ENCODE measurements at regions not wholly inside any gene's neighbourhood (a gene's known extent, or its start where the extent isn't known, plus 50 kb on each side); places are given as distances from the start of the nearest gene placed in this dataset.

- Histone ChIP-seq H3K9me3 (no peaks in the 10 kb centered on the region), H3K4me3 (no peak overlapping the region), H3K36me3 (no peaks in the 10 kb centered on the region), H3K4me1 (peaks cover 0 to 4% (median 0%) of the 10 kb centered on the region in 4 donors), H3K27ac (no peak overlapping the region), H3K27me3 (no peaks in the 10 kb centered on the region)
- TF ChIP-seq CTCF (IDR thresholded peaks at IDR 0.05), result no peak
- no peak for TF ChIP-seq POLR2A (IDR thresholded peaks at IDR 0.05)
- DNase-seq, result no peak
These were observed 150.7 kb upstream of the SGK1 start for GRCh38 chr6:134468633-134469032.

- TF ChIP-seq POLR2A (IDR thresholded peaks at IDR 0.05), result no peak
- TF ChIP-seq CTCF (IDR thresholded peaks at IDR 0.05), result no peak
- no peak overlapping the region for H3K4me3 ChIP-seq
- H3K36me3 ChIP-seq, result no peaks in the 10 kb centered on the region
- no peak for DNase-seq
- no peak overlapping the region for H3K27ac ChIP-seq
- no peaks in the 10 kb centered on the region for H3K27me3 ChIP-seq
- H3K4me1 ChIP-seq, result peaks cover 0 to 4% (median 0%) of the 10 kb centered on the region in 4 donors
- H3K9me3 ChIP-seq, result no peaks in the 10 kb centered on the region
These were observed 149.7 kb upstream of the SGK1 start for GRCh38 chr6:134467620-134468019.

DNA sequence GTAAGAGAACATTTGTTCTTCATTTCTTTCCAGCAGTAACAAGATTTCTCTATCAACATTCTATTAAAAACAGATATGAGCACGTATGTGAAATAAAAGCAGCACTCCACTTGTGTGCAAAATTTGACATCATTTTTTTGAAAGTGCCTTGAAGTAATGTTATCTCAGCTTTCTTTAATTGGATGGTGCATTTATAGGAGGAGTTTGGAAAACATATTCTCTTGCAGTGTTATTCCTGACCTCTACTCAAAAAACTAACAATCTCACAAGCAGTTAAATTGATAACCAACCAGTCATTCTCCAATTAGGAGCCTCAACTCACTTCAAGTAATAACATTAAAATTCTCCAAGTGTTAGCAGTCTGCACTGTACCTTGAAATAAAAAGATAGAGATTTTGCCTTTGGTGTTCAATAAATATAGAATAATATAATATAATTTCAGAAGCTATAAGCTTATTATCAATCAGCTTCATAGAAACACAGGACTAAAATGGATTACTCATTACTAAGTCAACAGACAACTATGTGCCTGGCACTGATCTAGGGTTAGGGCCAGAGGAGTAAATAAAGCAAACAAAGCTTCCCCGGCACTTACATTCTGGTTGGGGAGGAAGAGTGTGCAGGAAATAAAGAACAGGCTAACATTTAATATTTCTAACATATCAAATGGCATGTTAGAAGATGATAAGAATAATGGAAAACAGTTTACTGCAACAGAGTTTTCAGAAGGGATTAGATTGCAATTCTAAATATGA is 149.0 kb upstream of the SGK1 start:
- Histone ChIP-seq H3K9me3 (no peaks in the 10 kb centered on the region), H3K4me3 (no peak overlapping the region), H3K36me3 (no peaks in the 10 kb centered on the region), H3K27ac (no peak overlapping the region), H3K4me1 (peaks cover 0 to 4% (median 0%) of the 10 kb centered on the region in 4 donors), H3K27me3 (no peaks in the 10 kb centered on the region)
- no peak for DNase-seq
- TF ChIP-seq CTCF (IDR thresholded peaks at IDR 0.05) (no peak), POLR2A (IDR thresholded peaks at IDR 0.05) (no peak)

DNA sequence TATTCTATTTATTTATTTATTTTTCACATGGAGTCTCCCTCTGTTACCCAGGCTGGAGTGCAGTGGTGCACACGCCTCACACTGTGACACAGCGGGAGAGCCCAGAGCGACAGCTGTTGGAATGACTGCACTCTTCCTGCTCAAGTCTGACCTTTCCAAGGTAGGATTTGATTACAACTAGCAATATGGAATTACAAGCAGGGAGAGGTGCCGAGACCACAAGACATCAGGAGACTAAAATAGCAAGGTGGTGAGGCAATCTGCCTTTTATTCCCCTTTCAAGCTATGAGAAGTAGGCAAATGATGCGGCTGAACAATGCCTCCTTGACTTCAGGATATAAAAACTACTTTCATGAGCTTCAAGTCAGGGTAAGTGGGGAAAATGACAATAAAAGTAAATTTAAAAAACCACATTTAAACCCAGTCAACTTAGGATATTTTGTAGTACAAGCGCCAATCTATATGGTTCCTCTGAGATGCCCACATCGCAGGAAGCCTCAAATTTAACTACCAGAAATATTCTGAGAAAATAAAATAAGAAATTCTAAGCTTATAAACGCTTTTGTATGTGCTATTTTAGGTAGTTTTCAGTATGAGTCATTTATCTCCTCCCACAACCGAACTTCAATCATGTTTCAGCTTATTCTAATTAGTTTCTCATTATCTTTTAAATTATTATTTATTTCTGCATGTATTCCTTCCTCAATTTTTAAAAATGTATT is 146.9 kb upstream of the SGK1 start:
- H3K4me1 ChIP-seq, result peaks cover 0 to 4% (median 0%) of the 10 kb centered on the region in 4 donors
- no peak overlapping the region for H3K4me3 ChIP-seq
- no peaks in the 10 kb centered on the region for H3K9me3 ChIP-seq
- H3K36me3 ChIP-seq, result no peaks in the 10 kb centered on the region
- no peak overlapping the region for H3K27ac ChIP-seq
- no peak for TF ChIP-seq CTCF (IDR thresholded peaks at IDR 0.05)
- TF ChIP-seq POLR2A (IDR thresholded peaks at IDR 0.05), result no peak
- H3K27me3 ChIP-seq, result no peaks in the 10 kb centered on the region
- DNase-seq, result no peak

GRCh38 chr6:134458857-134459657 is 141.1 kb upstream of the SGK1 start:
- H3K27me3 ChIP-seq, result no peaks in the 10 kb centered on the region
- no peaks in the 10 kb centered on the region for H3K4me1 ChIP-seq
- no peak for DNase-seq
- H3K27ac ChIP-seq, result no peak overlapping the region
- H3K36me3 ChIP-seq, result no peaks in the 10 kb centered on the region
- no peak overlapping the region for H3K4me3 ChIP-seq
- H3K9me3 ChIP-seq, result no peaks in the 10 kb centered on the region
- TF ChIP-seq POLR2A (IDR thresholded peaks at IDR 0.05), result no peak
- TF ChIP-seq CTCF (IDR thresholded peaks at IDR 0.05), result no peak

Data from Peyer's patch (tissue), 4 donors.